H1 (cell line): ENCODE measurements at regions not wholly inside any gene's neighbourhood (a gene's known extent, or its start where the extent isn't known, plus 50 kb on each side); places are given as distances from the start of the nearest gene placed in this dataset.

Experiments
- CTCF ChIA-PET: fragments of 300-600 bp; sonication (Branson Sonifier 250); formaldehyde crosslinking; loops from one replicate; lab custom pipeline; 2021; ENCODE audit not compliant: partially characterized antibody; lab: Charles Lee
- POLR2A ChIA-PET: fragments of 300-600 bp; sonication (Branson Sonifier 250); formaldehyde crosslinking; loops from one replicate; lab custom pipeline; 2021; ENCODE audit warnings: inconsistent platforms; ENCODE audit not compliant: partially characterized antibody; lab: Charles Lee
- DNase-seq, 2 experiments: peaks; one replicate each; pipeline versions ENCODE4 v3.0.0 to v3.0.0-alpha.2; 2010 to 2022; ENCODE audit warnings: low spot score in 2 of 2, low read depth in 1 of 2, mixed read lengths in 1 of 2
- FAIRE-seq: peaks from 2 replicates; lab custom pipeline; 2011; peaks lifted over from hg19 to GRCh38; lab: Jason Lieb, UNC
- H2AFZ ChIP-seq: 2 replicates; pipeline ENCODE4 v1.8.1; 2012; ENCODE audit warnings: low read length, inconsistent platforms
- H2AK5ac ChIP-seq: 2 replicates; pipeline ENCODE4 v1.6.1; 2013; ENCODE audit warnings: low read depth, low read length
- H2BK120ac ChIP-seq: replicated peaks from 2 replicates; pipeline ENCODE3; 2013; ENCODE audit warnings: low read depth, low read length, inconsistent platforms
- H2BK12ac ChIP-seq: 2 replicates; pipeline ENCODE4 v1.6.1; 2013; ENCODE audit warnings: low read depth, low read length
- H2BK15ac ChIP-seq: 2 replicates; pipeline ENCODE4 v1.6.1; 2013; ENCODE audit warnings: low read length
- H2BK20ac ChIP-seq: 2 replicates; pipeline ENCODE4 v1.6.1; 2013; ENCODE audit warnings: low read length
- H2BK5ac ChIP-seq: 2 replicates; pipeline ENCODE4 v1.6.1; 2013; ENCODE audit warnings: low read depth, low read length
- H3K14ac ChIP-seq: 2 replicates; pipeline ENCODE4 v1.6.1; 2013; ENCODE audit warnings: inconsistent platforms; ENCODE audit not compliant: insufficient read length
- H3K18ac ChIP-seq: 2 replicates; pipeline ENCODE4 v1.6.1; 2013; ENCODE audit warnings: low read length; ENCODE audit errors: extremely low read depth
- H3K23ac ChIP-seq: 2 replicates; pipeline ENCODE4 v1.6.1; 2013; ENCODE audit warnings: inconsistent platforms; ENCODE audit not compliant: insufficient read length
- H3K23me2 ChIP-seq: 2 replicates; pipeline ENCODE4 v1.6.1; 2013; ENCODE audit warnings: low read depth, low read length
- H3K27ac ChIP-seq: 2 replicates; pipeline ENCODE4 v1.6.1; 2011; ENCODE audit warnings: low read depth, low read length, inconsistent platforms
- H3K27me3 ChIP-seq, 4 experiments: replicated peaks in 1 of 4; 1 replicate in 1 of 4; 2 replicates in 3 of 4; pipeline versions ENCODE4 v1.6.1 to v1.8.1; 2011 to 2013; ENCODE audit warnings: low read length in 3 of 4, mild to moderate bottlenecking in 3 of 4, inconsistent platforms in 2 of 4, mixed read lengths in 2 of 4, moderate library complexity in 1 of 4; ENCODE audit not compliant: control insufficient read depth in 3 of 4, insufficient read depth in 3 of 4; ENCODE audit errors: extremely low read depth in 1 of 4
- H3K36me3 ChIP-seq, 4 experiments: 2 replicates each; pipeline versions ENCODE4 v1.6.1 to v1.8.1; 2011 to 2013; ENCODE audit warnings: mild to moderate bottlenecking in 4 of 4, low read length in 3 of 4, moderate library complexity in 2 of 4, control low read depth in 1 of 4, inconsistent platforms in 1 of 4; ENCODE audit not compliant: insufficient read depth in 4 of 4, control insufficient read depth in 2 of 4
- H3K4ac ChIP-seq: replicated peaks from 2 replicates; pipeline ENCODE3; 2013; ENCODE audit warnings: low read length, low read depth, mixed read lengths, inconsistent platforms; ENCODE audit not compliant: insufficient read length
- H3K4me1 ChIP-seq, 4 experiments: replicated peaks in 1 of 4; 1 replicate in 1 of 4; 2 replicates in 3 of 4; pipeline versions ENCODE4 v1.6.1 to v1.8.1; 2011 to 2013; ENCODE audit warnings: low read length in 3 of 4, inconsistent platforms in 2 of 4, mixed read lengths in 1 of 4; ENCODE audit not compliant: insufficient read depth in 4 of 4, control insufficient read depth in 3 of 4
- H3K4me2 ChIP-seq, 2 experiments: 2 replicates each; pipeline versions ENCODE4 v1.6.1 to v1.8.1; 2011 to 2013; ENCODE audit warnings: low read depth in 2 of 2, low read length in 2 of 2, control low read depth in 1 of 2, inconsistent platforms in 1 of 2, mild to moderate bottlenecking in 1 of 2; ENCODE audit not compliant: insufficient read depth in 1 of 2
- H3K4me3 ChIP-seq, 4 experiments: fragments of 200-600, 300-600 bp in 1 of 4; sonication (generic), shearing (Covaris generic), sonication (Bioruptor Twin) in 1 of 4; 2 replicates each; pipeline versions ENCODE4 v1.5.1 to v1.8.1; 2011 to 2016; ENCODE audit warnings: low read length in 4 of 4, low read depth in 3 of 4, control low read depth in 2 of 4, inconsistent platforms in 2 of 4, mild to moderate bottlenecking in 2 of 4, mixed read lengths in 1 of 4, moderate library complexity in 1 of 4; ENCODE audit not compliant: insufficient read depth in 2 of 4; ENCODE audit errors: extremely low read depth in 1 of 4
- H3K56ac ChIP-seq: replicated peaks from 2 replicates; pipeline ENCODE3; 2013; ENCODE audit warnings: low read depth, mild to moderate bottlenecking, mixed read lengths, low read length, inconsistent platforms; ENCODE audit not compliant: insufficient read length
- H3K79me1 ChIP-seq: 2 replicates; pipeline ENCODE4 v1.6.1; 2013; ENCODE audit warnings: low read depth, low read length, control low read depth
- H3K79me2 ChIP-seq, 2 experiments: 2 replicates each; pipeline versions ENCODE4 v1.6.1 to v1.8.1; 2012 to 2013; ENCODE audit warnings: low read length in 2 of 2, mild to moderate bottlenecking in 2 of 2, inconsistent platforms in 1 of 2; ENCODE audit not compliant: insufficient read depth in 2 of 2, control insufficient read depth in 1 of 2
- H3K9ac ChIP-seq, 4 experiments: replicated peaks in 1 of 4; 1 replicate in 1 of 4; 2 replicates in 3 of 4; pipeline versions ENCODE4 v1.6.1 to v1.8.1; 2011 to 2013; ENCODE audit warnings: low read depth in 3 of 4, low read length in 3 of 4, control low read depth in 2 of 4, mild to moderate bottlenecking in 2 of 4, moderate library complexity in 2 of 4, inconsistent platforms in 1 of 4; ENCODE audit errors: extremely low read depth in 1 of 4
- H3K9me3 ChIP-seq, 2 experiments: 2 replicates each; pipeline versions ENCODE4 v1.6.1 to v1.8.1; 2012 to 2013; ENCODE audit warnings: mild to moderate bottlenecking in 2 of 2, moderate library complexity in 2 of 2, control low read depth in 1 of 2, inconsistent platforms in 1 of 2, low read depth in 1 of 2, low read length in 1 of 2, mixed read lengths in 1 of 2; ENCODE audit not compliant: insufficient read depth in 2 of 2
- H4K20me1 ChIP-seq, 2 experiments: replicated peaks in 1 of 2; 2 replicates each; pipeline versions ENCODE3 to v1.8.1; 2011 to 2013; ENCODE audit warnings: inconsistent platforms in 2 of 2, low read length in 2 of 2, mild to moderate bottlenecking in 1 of 2; ENCODE audit not compliant: insufficient read depth in 2 of 2, control insufficient read depth in 1 of 2
- H4K5ac ChIP-seq: 2 replicates; pipeline ENCODE4 v1.6.1; 2013; ENCODE audit warnings: low read length, low read depth, mixed read lengths, inconsistent platforms; ENCODE audit not compliant: insufficient read length
- H4K8ac ChIP-seq: 2 replicates; pipeline ENCODE4 v1.8.0; 2013; ENCODE audit warnings: mild to moderate bottlenecking, moderate library complexity, low read length, inconsistent platforms; ENCODE audit not compliant: insufficient read depth; ENCODE audit errors: extremely low read depth
- H4K91ac ChIP-seq: replicated peaks from 2 replicates; pipeline ENCODE3; 2013; ENCODE audit warnings: low read length, mixed read lengths, inconsistent platforms; ENCODE audit not compliant: insufficient read length
- BCL11A ChIP-seq, 2 experiments: IDR thresholded peaks; one replicate each; pipeline ENCODE4 v1.6.1; 2011; ENCODE audit warnings: low read depth in 2 of 2, low read length in 2 of 2, mild to moderate bottlenecking in 2 of 2
- CHD1 ChIP-seq: IDR thresholded peaks from 2 replicates; pipeline ENCODE4 v1.6.1; 2012; ENCODE audit warnings: low read depth, low read length, improper control_type of control experiment
- NANOG ChIP-seq: IDR thresholded peaks from 2 replicates; pipeline ENCODE4 v1.6.1; 2011; ENCODE audit warnings: low read length, low read depth, mild to moderate bottlenecking, inconsistent platforms; ENCODE audit not compliant: insufficient read depth, poor library complexity, severe bottlenecking
- SIX5 ChIP-seq: IDR thresholded peaks from 2 replicates; pipeline ENCODE4 v1.6.1; 2011; ENCODE audit warnings: mild to moderate bottlenecking, low read depth, low read length
- TCF12 ChIP-seq: IDR thresholded peaks from 2 replicates; pipeline ENCODE4 v1.6.1; 2011; ENCODE audit warnings: low read depth, mild to moderate bottlenecking, low read length
- USF2 ChIP-seq: IDR thresholded peaks from 2 replicates; pipeline ENCODE4 v1.6.1; 2011; ENCODE audit warnings: low read length, improper control_type of control experiment
- ZNF274 ChIP-seq: IDR thresholded peaks from 2 replicates; pipeline ENCODE4 v1.7.0; 2012; ENCODE audit warnings: low read length, borderline replicate concordance; ENCODE audit errors: extremely low read depth
- WGBS, 2 experiments: shearing (Covaris generic) in 1 of 2; methylation state at CpG; one replicate each; pipeline versions ENCODE4 v1.1.6 to v1.1.7; 2013 to 2015; ENCODE audit warnings: low lambda C conversion rate in 2 of 2, mixed read lengths in 2 of 2, inconsistent platforms in 1 of 2, low coverage in 1 of 2, missing lambda C conversion rate in 1 of 2; ENCODE audit not compliant: insufficient replicate concordance in 2 of 2, insufficient coverage in 1 of 2, insufficient read length in 1 of 2; ENCODE audit errors: extremely low coverage in 1 of 2, missing lambda C conversion rate in 1 of 2; 5-methylcytosine and 5-hydroxymethylcytosine counted together
- TF ChIP-seq, protein P1 (sequence below): IDR thresholded peaks from 2 replicates; pipeline ENCODE4 v1.6.1; 2012; ENCODE audit warnings: low read length, inconsistent platforms
- TF ChIP-seq, protein P2 (sequence below): IDR thresholded peaks from 2 replicates; pipeline ENCODE4 v1.6.1; 2011; ENCODE audit warnings: low read depth, mild to moderate bottlenecking, low read length; ENCODE audit not compliant: insufficient read depth

DNA sequence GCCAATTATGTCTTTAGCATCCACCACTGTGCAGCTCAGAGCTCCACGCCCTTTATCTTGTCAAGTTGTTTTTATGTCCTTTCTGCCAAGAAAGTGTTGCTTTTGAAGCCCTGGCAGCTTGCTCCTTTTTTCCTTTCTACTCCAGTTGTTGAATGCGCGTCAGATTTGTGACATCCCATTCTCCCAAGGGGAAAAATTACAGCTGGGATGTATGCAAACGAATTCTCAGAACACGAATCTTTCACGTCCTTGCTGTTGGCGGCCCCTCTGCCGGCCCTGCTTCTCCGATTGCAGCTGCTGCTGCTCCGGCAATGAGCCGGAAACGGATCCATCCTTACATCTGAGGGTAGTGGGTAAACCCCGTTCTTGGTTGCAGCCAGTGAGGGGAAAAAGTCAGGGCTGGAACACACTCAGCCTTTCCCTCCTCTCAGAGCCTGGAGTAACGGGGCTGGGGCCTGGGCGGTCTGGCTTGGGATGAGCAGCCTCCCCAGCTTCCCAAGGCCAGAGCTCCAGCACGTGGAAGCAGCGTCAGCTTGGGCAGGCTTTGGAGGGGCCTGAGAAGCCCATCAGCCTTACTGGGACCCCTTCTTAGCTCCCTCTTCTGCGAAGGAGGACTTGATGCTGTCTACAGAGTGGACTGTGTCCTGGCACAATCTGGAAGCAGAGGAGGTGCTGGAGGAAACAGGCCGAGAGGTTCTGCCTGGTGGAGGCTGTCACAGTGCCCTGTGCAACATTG is 79.0 kb upstream of the CHST15 start:
- DNase-seq (peak in 1 of 2 experiments; percentile 40), FAIRE-seq (no peak)
- Histone ChIP-seq H3K36me3 (no peaks in the 10 kb centered on the region), H4K20me1 (no peaks in the 10 kb centered on the region), H3K23ac (no peak overlapping the region), H3K4me2 (no peak overlapping the region), H3K79me1 (no peaks in the 10 kb centered on the region), H3K23me2 (no peaks in the 10 kb centered on the region), H3K4me1 (no peaks in the 10 kb centered on the region; a peak in 2 of 7 replicates), H3K4ac (no peak overlapping the region), H3K9ac (no peak overlapping the region), H4K91ac (no peak overlapping the region), H3K56ac (no peak overlapping the region), H3K18ac (no peak overlapping the region), H2BK15ac (no peak overlapping the region), H3K9me3 (no peaks in the 10 kb centered on the region), H2BK20ac (no peak overlapping the region), H2BK5ac (no peak overlapping the region), H2AFZ (no peak overlapping the region), H4K8ac (no peak overlapping the region), H3K4me3 (no peak overlapping the region), H2BK12ac (0 out of 2 replicates have a peak overlapping the region, but pooled peaks have one; percentile 50), H2AK5ac (no peak overlapping the region), H2BK120ac (no peak overlapping the region), H3K14ac (no peak overlapping the region), H3K27me3 (no peaks in the 10 kb centered on the region), H3K79me2 (no peaks in the 10 kb centered on the region), H4K5ac (no peak overlapping the region), H3K27ac (no peak overlapping the region)
- POLR2A ChIA-PET, result no interaction called here
- CTCF ChIA-PET, result interaction anchor here (1.1 to 4.2 kb wide), 7 partner anchors 20 to 214 kb away, joined by 3 to 20 read pairs (median 4); no protein-coding TSS in a partner anchor
- WGBS, 2 experiments, result 84% methylated on average over 17 of the region's 19 CpGs; no CpG with 5 or more reads in 1 of the 2 experiments
- no peak for TF ChIP-seq CHD1
- TF ChIP-seq, protein P1, sequence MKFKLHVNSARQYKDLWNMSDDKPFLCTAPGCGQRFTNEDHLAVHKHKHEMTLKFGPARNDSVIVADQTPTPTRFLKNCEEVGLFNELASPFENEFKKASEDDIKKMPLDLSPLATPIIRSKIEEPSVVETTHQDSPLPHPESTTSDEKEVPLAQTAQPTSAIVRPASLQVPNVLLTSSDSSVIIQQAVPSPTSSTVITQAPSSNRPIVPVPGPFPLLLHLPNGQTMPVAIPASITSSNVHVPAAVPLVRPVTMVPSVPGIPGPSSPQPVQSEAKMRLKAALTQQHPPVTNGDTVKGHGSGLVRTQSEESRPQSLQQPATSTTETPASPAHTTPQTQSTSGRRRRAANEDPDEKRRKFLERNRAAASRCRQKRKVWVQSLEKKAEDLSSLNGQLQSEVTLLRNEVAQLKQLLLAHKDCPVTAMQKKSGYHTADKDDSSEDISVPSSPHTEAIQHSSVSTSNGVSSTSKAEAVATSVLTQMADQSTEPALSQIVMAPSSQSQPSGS, result no peak
- TF ChIP-seq, protein P2, sequence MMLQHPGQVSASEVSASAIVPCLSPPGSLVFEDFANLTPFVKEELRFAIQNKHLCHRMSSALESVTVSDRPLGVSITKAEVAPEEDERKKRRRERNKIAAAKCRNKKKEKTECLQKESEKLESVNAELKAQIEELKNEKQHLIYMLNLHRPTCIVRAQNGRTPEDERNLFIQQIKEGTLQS, result no peak
- TF ChIP-seq SIX5, result no peak
- TF ChIP-seq USF2, result no peak
- no peak for TF ChIP-seq TCF12
- TF ChIP-seq NANOG, result no peak
- TF ChIP-seq BCL11A (IDR thresholded peaks at IDR 0.05; ENCODE audit: low read depth in 2 of 2, low read length in 2 of 2), result no peak
- no peak for TF ChIP-seq ZNF274
